GM18519 (cell line): ENCODE measurements at regions not wholly inside any gene's neighbourhood (a gene's known extent, or its start where the extent isn't known, plus 50 kb on each side); places are given as distances from the start of the nearest gene placed in this dataset.

Experiments
- ATAC-seq: cut with Tn5 transposase; IDR thresholded peaks from one replicate; pipeline ENCODE4 v1.9.1; 2021; ENCODE audit warnings: mild to moderate bottlenecking, moderate library complexity; ENCODE audit not compliant: unreplicated experiment, low FRiP score

GRCh38 chr20:53839423-53840176, 230.8 kb downstream of the BCAS1 start:
- ATAC-seq, result no peak

- ATAC-seq, result no peak
Measured at GRCh38 chr20:53838311-53838868, 232.0 kb downstream of the BCAS1 start.

GRCh38 chr20:53837126-53837826, 233.1 kb downstream of the BCAS1 start:
- ATAC-seq, result no peak

GRCh38 chr20:53834749-53835148, 235.6 kb downstream of the BCAS1 start:
- no peak for ATAC-seq

GRCh38 chr20:53834062-53834442, 236.3 kb downstream of the BCAS1 start:
- ATAC-seq, result no peak

GRCh38 chr20:53833333-53834061, 236.9 kb downstream of the BCAS1 start:
- no peak for ATAC-seq

GRCh38 chr20:53832499-53832898, 237.9 kb downstream of the BCAS1 start:
- no peak for ATAC-seq

- no peak for ATAC-seq
Measured at GRCh38 chr20:53831812-53832211, 238.2 kb upstream of the ZNF217 start.

- no peak for ATAC-seq
Measured at GRCh38 chr20:53831228-53831627, 237.6 kb upstream of the ZNF217 start.

- ATAC-seq, result no peak
Measured at GRCh38 chr20:53829724-53830521, 236.3 kb upstream of the ZNF217 start.

GRCh38 chr20:53829255-53829723, 235.7 kb upstream of the ZNF217 start:
- no peak for ATAC-seq

GRCh38 chr20:53828682-53829254, 235.1 kb upstream of the ZNF217 start:
- no peak for ATAC-seq

- no peak for ATAC-seq
Measured at GRCh38 chr20:53828088-53828681, 234.5 kb upstream of the ZNF217 start.

- ATAC-seq, result no peak
Measured at GRCh38 chr20:53827292-53828087, 233.9 kb upstream of the ZNF217 start.

- peak; percentile 58 for ATAC-seq
Measured at GRCh38 chr20:53826597-53827291, 233.1 kb upstream of the ZNF217 start.

GRCh38 chr20:53826090-53826489, 232.5 kb upstream of the ZNF217 start:
- ATAC-seq, result no peak

GRCh38 chr20:53825282-53825681, 231.6 kb upstream of the ZNF217 start:
- ATAC-seq, result no peak

GRCh38 chr20:53824779-53825178, 231.1 kb upstream of the ZNF217 start:
- no peak for ATAC-seq
